ENCODE measurements at regions not wholly inside any gene's neighbourhood (a gene's known extent, or its start where the extent isn't known, plus 50 kb on each side); places are given as distances from the start of the nearest gene placed in this dataset.
A peak's percentile ranks its signal among the peaks of the same experiment; 100 is the strongest.
"Not testable (repeated sequence)": the region's sequence is repeated elsewhere in the genome, so short reads cannot be mapped to it uniquely, and the experiment has no call there.

DNA sequence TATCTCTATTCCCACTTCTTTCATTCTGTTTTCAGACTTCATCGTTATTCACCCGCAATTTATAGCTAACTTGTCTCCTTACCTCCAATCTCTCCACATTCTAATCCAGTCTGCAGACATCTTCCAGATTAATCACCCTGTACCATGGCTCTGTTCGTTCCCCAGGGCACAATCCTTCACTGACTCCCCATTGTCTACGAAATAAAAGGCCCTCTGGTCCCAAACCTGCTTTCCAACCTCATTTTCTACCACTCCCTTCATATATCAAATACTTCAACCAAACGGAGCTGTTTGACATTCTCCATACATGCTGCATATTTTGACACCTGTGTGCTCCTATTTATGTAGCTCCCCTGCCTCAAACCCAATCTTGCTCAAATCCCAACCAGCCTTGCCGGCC is 1720.6 kb upstream of the WWC1 start:
- no peak for DNase-seq

DNA sequence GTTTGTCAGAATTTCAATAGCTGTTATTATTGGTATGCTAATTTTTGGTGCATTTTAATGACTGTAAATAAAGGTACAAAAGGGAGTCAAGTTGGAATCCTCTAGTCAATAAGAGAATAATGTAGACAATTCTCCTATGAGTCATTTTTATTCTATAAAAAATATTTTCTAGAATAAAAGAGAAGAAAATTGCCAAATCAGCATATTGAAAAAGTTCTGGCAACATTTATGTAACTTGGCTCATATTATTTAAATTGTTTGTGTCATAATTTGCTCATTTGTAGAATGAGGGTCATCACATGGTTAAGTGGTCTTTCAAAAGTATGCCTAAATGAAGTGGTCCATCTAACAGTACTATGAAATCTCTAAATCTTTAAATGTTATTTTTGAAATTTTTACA is 1719.8 kb upstream of the WWC1 start:
- no peak for DNase-seq

DNA sequence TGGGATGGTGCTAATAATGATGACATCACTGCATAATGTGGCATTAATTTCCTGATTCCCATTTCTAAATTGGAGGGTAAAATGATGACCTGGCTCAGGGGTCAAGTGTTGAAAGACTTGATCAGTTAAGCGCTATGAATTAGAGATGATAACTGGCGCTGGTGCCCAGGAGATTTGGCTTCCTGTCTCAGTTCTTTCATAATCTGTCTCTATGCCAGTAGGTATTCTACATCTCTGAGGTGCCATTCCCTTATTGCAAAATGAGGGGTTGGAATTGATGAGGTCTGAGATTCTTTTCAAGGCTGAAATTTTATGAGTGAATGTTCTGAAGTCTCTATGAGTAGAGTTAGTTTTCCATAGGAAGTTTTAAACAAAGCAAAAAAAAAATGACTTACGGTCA is 1715.1 kb upstream of the WWC1 start:
- no peak for DNase-seq

DNA sequence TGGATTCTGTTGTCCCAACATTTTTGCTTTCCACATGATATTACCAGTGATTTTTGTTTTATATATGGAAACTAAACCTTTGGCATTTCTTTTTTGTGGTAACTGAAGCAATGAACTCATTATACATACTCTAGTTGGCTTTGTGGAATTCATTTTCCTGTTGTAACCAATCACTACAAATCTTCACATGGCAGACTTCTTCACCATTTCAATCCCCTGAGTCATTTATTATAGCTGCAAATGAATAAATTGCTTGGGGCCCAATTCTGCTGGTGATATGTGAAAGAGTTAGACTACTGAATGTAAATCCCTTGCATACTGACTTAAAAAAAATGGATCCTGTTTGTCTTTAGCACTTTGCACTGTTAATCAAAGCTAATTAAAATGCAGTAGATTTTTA is 1709.6 kb upstream of the WWC1 start:
- DNase-seq, result no peak

DNA sequence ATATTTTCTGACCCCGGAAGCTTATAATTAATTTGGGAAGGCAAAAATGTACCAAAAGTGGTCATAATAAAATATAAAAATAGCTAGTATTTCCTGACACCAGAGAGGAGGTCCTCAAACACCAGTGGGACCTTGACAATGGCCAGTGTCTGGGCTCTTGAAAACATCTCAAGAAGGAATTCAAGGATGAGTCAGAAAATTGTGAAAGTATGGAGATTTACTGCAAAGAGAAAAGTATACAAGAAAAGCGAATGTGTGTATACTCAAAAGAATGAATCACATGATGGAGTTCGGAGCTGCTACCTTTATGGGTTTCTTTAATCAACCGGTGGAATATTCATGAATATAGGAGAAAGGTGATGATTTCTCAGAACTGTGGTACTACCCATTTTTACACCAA is 1709.0 kb upstream of the WWC1 start:
- DNase-seq, result no peak

DNA sequence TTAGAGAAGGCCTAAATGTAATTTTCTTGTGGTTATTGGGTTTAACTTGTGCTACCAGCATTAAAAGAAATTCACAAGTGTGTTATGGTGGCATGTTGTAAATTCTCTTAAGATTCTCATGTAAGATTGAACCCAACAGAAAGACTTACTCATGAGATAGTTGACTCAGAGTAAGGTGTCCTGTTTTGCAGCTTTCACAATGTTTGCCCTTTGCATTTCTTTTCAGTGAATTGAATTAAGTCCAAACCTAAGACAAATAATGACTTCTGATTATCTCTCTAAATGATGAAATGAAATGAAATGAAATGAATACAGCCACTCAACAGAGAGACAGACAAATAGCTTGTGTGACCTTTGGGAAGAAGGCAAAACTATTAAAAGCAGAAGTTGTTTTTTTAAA is 1696.9 kb upstream of the WWC1 start:
- DNase-seq, result no peak

DNA sequence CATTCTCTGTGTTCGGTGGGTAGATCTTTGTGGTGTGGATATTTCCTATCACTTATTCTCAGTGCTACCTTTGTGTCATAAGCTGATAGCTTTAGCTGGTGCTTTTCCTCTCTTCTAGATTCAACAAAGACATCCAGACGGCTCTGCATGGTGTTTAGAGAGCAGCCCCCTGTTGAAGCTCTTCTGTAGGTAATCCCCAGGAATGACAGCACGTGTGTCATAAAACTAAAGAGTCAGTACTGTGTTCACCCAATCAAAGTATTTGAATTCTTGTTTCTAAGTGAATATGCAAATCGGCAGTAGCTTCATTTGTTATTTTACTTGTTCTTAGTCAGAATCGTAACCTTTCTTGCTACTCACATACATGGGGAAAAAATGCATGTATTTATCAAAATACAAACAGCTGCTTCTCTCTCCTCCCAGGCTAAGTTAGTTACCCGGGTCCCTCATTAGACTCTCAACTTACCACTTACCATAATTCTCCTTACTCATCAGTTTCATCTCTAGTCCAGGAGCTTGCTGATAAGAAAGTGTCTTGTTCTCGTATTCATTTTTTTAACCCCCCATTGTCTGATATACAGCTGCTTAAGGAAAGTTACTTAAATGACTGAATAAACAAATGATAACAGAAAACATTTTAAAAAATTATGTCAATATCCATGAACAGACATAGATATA is 1696.0 kb upstream of the WWC1 start:
- no peak for DNase-seq

DNA sequence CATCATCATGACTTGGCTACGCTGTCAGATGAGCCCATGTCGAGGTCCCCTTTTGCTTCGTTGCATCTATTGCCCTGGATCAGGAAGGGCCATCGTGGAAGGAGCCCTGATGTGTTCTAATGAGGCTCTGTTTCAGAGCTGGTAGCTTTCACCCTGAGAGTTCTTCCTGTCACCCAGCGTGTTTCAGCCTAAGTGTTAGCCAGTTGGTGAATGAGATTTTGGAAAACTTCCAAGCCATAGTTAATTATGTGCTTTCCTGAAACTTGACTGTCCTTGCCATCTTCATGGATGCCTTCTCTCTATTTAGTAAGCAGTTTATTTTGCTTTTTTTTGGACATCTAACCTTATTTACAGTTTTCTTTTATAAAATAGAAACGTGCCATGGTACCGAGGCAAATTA is 1695.4 kb upstream of the WWC1 start:
- DNase-seq, result no peak

DNA sequence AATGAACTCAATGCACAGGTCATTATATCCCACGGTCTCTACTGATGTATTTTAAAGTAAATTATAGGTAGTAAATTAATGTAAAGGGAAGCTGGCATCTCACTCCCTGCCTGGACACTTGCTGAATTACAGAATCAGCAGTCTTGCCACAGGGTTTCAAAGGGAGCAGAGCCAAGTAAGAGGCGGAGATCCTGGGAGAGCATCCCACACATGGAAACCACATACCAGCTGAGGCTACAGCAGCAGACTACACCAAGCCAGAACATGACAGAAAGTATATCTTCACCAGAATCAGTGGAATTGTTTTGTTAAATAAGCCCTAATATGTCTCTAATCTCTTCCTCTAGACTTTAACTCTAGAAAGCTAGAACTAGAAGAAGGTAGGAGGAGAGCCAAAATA is 1689.2 kb upstream of the WWC1 start:
- DNase-seq, result no peak

DNA sequence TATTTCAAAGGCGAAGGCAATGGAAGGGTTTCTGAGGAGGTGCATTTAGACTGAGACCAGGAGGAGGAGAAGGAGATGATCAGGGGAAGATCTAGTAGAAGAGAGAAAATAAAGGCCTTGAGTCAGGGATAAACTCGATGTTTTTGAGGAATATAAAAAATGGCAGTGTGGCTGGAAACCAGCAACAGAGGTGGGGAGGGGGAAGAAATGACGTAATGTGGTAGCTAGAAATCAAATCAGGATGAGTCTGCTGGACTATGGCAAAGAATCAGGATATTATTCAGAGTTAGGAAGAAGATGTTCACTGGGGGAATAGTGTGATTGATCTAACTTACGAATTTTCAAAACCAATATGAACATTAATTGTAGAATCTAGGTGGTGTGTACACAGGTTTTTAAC is 1673.9 kb upstream of the WWC1 start:
- no peak for DNase-seq

DNA sequence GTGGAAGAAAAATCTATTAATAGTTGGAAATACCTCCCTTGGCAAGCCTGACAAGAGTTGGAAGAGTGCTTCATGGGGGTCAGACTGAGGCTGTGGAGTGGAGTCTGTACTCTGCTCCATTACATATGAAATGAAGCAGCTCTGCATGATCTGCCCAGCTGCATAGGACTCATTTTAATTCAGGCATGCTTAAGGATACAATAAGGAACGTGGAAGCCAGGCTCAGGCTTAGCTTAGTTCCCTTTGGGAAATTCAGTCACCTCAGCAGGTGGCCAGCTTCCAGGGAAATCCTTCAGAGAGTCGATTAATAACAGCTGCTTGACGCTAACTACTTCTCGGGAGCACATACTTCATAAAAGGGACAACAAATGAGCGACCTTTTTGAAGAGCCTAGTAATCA is 1672.9 kb upstream of the WWC1 start:
- DNase-seq, result no peak

DNA sequence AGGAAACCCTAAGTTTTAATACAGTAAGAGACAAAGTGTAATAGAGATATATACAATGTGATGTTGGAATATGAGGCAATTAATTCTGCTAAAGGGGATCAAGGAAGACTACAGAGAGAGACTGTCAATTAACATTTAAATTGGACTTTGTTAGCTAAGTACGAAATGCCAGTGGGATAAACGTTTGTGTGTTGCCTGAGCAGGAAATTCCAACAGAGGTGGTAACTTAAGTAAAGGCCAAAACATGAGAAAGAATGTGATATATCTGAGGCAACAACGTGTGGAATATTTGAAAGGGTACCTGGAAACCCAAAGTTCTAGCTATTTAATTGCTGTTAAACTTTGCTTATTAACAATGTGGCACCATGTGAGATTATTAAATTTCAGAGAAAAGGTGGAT is 1666.9 kb upstream of the WWC1 start:
- DNase-seq, result no peak

DNA sequence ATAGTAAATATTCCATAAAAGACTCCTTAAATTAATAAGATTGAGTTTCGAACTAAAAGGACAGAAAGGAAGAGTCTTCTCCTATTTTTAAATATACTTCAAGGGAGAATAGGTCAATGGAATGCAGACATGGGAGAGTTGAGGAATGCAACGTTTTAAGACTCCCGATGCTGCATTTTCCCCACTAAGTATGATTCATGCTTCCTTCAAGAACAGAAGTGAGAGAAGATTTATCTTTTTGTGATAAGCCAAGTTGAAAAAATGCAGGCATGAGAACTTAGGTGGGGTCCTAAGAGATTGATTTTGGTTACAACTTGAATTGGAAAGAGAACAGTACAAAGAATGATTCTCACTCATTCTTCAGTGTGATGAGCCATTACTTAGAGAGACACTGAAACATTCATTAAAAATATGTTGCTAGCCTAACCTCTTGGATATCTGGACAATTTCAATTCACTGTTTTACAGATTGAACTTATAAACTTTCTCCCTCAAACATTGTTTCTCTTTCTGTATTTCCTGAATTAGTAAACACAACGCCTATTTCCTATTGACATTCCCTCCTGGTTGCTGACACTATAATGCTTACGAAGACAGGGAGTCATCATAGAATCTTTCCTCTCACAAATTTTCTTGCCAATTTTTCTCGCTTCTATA is 1666.1 kb upstream of the WWC1 start:
- DNase-seq, result no peak

DNA sequence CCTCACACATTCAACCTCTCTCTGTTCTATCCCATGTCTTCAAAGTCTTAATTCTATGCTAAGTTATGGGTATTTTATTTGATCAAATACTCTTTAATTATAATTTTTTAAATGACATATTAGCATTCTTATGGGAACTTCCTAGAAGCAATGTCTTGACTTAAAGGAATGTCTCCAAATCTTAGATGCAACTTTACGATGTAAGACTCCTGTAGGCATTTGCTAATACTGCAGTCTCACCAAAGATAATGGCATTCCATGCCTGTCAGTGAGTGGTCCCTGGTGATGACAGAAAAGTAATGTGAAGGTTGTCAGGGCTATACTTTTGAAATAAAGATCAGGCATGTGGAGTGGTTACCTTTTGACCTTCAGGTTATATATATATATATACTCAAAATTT is 1654.2 kb upstream of the WWC1 start:
- DNase-seq, result no peak

DNA sequence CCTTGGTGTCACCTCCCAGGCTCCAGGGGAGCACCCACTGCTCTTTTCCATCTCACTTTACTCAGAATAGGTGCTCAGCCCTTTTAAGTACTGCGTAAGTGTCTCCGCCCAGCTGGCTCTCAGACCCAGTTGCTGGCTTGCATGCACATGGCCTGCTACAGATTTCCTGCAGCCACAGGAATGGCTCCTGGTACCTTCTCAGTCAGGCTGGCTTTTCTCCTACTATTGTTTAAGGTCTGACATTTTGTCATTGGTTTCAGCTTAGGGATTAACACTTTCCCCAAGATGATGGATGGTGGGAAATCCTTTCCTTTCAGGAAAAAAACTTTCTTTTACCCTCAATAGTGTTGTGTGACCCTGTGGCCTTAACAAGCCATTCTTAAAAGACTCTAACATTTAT is 1652.3 kb upstream of the WWC1 start:
- no peak for DNase-seq

DNA sequence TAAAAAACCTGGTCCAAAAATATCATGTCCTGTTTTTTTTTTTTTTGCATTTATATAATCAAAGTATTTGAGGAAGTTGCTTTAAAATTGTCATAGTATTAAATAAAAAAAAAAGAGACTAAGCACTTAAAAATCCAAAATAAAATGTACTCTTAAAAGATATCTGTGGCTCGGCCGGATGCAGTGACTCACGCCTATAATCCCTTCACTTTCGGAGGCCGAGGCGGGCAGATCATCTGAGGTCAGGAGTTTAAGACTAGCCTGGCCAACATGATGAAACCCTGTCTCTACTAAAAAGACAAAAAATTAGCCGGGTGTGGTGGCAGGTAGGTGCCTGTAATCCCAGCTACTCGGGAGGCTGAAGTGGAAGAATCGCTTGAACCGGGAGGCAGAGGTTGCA is 1651.3 kb upstream of the WWC1 start:
- DNase-seq, result not testable (repeated sequence)

DNA sequence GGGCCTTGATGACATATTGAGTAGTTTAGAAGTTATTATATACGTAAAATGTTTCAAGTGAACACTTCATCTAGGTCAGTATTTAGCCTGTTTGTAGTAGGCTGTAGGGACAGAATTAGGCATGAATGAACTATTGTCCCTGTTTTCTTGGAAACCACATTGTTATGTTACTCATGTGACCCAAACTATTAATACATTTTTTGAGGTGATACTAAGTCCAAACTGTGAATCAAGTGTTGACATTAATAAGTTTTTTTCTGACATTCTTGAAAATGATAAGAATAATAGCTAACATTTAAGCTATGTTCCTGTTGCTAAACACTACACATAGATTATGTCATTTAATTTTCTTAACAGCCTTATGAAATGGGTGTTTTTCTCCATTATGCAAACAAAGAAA is 1642.7 kb upstream of the WWC1 start:
- no peak for DNase-seq

DNA sequence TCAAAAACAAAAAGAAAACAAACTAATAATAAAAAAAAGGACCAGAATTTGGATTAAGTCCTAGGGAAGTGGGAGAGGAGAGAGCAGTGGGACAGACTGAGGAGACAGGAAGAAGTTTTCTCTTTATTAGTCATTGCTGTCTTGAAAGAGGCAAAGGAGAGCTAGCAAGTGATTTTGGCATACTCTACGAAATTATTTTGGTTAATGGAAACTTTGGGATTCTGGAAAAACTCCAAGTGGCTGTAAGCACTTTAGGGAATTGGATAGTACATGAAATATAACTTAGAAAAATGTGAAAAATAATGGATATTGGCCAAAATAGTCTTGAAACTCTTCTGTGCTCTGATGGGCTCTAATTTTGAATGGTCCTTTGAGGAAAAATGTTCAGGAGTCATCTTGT is 1641.8 kb upstream of the WWC1 start:
- peak; percentile 6 for DNase-seq

DNA sequence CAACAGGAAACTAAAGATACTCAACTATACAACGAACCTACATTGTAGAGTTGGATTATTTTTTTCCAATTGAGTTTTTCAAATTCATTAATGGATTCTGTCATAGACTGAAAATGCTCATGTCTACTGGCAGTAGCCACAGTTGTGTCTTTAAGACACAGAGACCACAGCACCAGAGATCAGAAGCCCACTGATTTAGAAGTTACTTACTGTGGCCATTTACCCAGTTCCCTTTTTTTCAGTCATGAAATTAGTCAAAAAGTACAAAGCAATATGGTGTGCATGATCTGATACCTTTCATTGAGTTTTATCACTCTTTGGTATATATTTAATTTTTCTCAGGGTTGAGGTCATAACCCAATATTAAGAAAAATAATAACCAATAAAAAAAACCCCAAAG is 1640.2 kb upstream of the WWC1 start:
- no peak for DNase-seq

DNA sequence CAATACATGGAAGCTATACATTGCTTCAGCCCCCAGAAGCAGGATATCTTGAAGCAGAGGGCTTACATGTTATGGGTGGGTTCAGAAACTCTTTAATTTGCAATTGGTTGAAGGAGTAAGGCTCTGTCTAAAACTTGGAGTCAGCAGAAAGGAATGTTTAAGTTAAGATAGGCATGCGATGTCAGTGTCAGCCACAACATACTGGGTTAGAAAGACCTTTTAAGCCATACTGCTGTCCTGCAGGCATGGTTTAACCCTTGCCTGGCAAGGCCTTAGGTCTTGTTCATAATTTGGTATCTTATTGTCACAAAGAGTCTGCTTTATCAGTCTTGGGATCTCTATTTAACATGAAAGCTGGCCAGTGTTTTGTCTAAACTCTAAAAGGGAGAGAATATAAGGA is 1619.6 kb upstream of the WWC1 start:
- DNase-seq, result no peak

DNA sequence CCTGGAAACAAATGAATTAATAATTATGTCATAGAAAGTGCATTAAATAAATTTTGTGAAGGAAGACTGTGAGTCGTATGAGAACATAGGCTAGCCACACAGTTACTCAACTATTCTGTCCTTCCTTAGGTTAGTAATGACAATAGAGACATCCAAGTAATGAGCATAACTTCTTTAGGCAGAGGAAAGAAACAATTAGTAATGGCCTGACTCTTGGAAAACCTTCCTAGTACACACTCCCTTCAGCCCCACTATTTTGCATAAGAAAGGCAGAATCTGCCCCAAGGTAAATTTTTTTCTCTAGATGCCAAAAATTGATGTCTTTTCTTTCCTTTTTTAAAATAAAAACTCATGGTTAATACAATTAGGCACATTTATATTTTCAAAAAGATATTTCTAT is 1619.0 kb upstream of the WWC1 start:
- no peak for DNase-seq

DNA sequence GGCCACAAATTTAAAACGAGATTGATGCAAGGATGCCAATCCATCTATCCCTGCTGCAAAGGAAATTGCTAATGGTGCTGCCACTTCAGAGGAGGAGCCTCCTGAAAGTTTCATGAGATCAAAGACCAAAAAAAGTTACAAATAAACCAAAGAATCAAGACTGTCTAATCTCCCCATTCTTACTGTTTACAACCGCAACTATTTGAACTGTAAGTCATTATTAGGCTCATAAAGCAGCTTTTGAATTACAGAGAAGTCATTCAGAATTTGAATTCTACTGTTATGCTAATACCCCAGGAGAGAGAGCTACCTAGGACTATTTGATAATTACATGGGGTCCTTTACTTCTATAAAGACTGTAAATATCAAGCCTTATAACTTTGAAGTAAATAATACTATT is 1613.6 kb upstream of the WWC1 start:
- no peak for DNase-seq

DNA sequence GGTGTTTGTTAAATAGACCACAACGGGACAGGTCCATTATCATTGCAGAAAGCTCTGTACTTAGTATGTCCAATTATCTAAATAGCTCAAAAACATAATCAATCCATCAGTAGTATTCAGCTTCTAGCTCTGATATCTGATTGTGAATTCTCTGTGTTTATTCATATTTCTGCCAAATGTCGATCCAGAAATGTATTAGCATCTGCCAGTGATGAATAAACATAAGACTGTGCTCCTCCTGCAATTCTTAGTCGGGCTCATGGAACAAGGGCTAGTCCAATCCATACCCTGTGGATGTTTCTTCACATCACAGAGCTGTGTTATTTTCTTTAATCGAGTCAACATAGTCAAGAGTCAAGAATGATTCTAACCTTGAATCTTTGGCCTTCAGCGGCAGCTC is 1612.1 kb upstream of the WWC1 start:
- no peak for DNase-seq

DNA sequence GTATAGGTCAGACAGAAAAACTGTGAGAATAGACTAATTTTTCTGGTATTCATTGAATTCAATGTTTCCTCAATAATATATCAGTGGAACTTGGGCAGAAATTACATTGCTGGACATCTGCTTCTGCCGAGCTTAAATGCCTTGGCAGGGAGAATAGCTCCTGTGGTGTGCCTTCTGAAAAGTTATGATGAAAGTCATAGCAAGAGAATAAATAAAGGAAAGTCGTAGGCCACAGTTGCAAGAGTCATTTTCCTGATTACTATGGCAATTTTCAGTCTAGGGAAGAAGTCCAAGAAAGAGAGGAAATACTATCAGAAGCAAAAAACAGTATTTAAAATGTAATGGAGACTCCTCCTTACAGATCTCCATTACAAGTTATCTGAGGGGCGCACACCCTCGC is 1596.1 kb upstream of the WWC1 start:
- DNase-seq, result no peak

DNA sequence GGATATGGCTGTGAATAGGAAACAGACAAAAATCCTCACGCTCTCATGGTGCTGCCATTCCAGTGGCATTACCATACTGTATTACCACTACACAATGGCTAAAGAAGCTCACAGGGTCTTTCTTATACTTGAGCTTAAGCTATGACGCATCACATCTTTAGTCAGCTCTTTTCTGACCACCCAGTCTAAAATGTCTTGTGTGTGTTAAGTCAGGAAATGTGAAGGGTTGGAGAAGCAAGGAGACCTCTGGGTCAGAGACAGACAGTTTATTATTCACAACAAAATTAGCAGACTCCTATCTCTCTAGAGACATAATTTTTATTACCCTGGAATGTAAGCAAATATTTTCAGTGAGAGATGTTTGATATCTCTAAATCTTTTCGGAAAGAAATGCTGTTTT is 1583.2 kb upstream of the WWC1 start:
- no peak for DNase-seq
